RWPE2 (cell line): ENCODE measurements at regions not wholly inside any gene's neighbourhood (a gene's known extent, or its start where the extent isn't known, plus 50 kb on each side); places are given as distances from the start of the nearest gene placed in this dataset.

Source experiments
- ATAC-seq: fragments of 200-7000 bp; cut with Tn5 transposase; 3 replicates; pipeline ENCODE4 v1.9.1; 2021; ENCODE audit warnings: low read depth
- DNase-seq: peaks from one replicate; pipeline ENCODE4 v3.0.0-alpha.2; 2020; ENCODE audit warnings: low spot score
- H3K27ac ChIP-seq: fragments of 450-650 bp; 2 replicates; pipeline ENCODE4 v1.5.1; 2017; ENCODE audit warnings: mild to moderate bottlenecking; ENCODE audit not compliant: poor library complexity, severe bottlenecking
- H3K27me3 ChIP-seq: fragments of 250-450 bp; sonication (Bioruptor Pico); 2 replicates; pipeline ENCODE4 v1.5.1; 2021; ENCODE audit warnings: mild to moderate bottlenecking, moderate library complexity; ENCODE audit not compliant: insufficient read depth, poor library complexity, severe bottlenecking
- H3K36me3 ChIP-seq: fragments of 250-450 bp; sonication (Bioruptor Pico); 2 replicates; pipeline ENCODE4 v1.5.1; 2020; ENCODE audit warnings: low read depth, mild to moderate bottlenecking, moderate library complexity
- H3K4me1 ChIP-seq: fragments of 250-450 bp; sonication (Bioruptor Pico); 2 replicates; pipeline ENCODE4 v1.5.1; 2021; ENCODE audit warnings: mild to moderate bottlenecking, moderate library complexity; ENCODE audit not compliant: insufficient read depth, poor library complexity, severe bottlenecking
- H3K4me3 ChIP-seq: fragments of 250-450 bp; sonication (Bioruptor Pico); 2 replicates; pipeline ENCODE4 v1.5.1; 2021; ENCODE audit warnings: mild to moderate bottlenecking, moderate library complexity; ENCODE audit not compliant: severe bottlenecking
- H3K9me3 ChIP-seq: fragments of 250-450 bp; sonication (Bioruptor Pico); 2 replicates; pipeline ENCODE4 v1.5.1; 2021; ENCODE audit warnings: mild to moderate bottlenecking, moderate library complexity; ENCODE audit not compliant: severe bottlenecking
- CTCF ChIP-seq: fragments of 450-650 bp; IDR thresholded peaks from one replicate; pipeline ENCODE4 v1.5.1; 2017; ENCODE audit warnings: mild to moderate bottlenecking, moderate library complexity; ENCODE audit not compliant: poor library complexity, severe bottlenecking

DNA sequence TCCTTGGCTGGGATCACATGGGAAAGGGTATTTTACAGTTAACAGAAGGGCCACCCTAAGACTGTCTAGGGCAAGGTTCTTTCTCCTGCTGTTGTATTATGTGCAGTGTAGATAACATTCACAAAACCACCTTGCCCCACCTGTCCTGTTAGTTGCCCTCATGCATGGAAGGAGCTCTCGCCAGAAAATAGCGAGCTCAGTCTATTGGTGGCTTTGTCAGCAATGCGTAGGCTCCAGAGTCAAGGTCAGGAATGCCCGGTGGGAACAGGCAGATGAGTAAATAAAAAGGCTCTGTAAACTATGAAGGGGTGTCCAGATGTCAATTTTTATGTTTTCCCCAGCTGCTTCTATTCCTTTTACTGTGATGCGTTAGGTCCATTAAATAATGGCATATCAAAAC lies 107.1 kb upstream of the WDR11 start:
- Histone ChIP-seq H3K9me3 (no peaks in the 10 kb centered on the region), H3K4me3 (no peak overlapping the region), H3K27me3 (peaks cover 7% of the 10 kb centered on the region), H3K27ac (no peak overlapping the region), H3K36me3 (no peaks in the 10 kb centered on the region), H3K4me1 (no peaks in the 10 kb centered on the region)
- DNase-seq = no peak
- TF ChIP-seq CTCF = no peak
- ATAC-seq = no peak

DNA sequence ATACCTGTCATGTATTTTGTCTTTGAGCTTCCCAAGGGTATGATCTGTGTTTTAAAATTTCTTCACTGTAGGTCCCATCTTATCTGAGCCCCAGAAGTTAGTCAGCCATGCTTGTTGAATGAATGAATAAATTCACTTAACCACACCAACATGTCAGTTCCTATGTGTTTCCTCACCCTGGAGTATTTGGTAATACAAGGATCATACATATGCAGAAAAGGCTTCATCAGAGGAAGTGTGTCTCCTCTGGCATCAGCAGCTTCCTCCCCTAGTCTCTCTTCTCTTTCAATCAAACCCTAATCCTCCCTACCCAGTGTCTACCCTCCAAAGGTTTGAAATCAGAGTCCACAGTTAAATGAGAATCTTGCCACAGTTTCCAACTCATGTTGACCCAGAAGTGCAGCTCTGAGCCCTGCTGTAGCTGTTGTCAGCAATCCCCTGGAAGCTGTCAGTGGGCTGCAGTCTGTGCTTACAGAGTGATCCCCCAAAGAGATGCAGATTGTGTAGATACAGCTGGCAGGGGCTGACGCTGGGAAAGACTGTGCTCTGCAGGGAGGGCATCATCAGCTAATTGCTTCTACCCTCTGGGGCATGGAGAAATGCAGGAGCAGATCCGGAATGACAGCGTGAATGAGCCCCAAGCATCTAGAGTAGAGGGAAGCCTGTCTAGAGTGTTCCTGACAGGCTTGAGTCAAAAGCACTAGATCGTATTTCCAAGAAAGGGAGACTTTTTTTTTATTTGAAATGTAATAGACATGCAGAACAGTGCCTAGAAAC lies 105.0 kb upstream of the WDR11 start:
- TF ChIP-seq CTCF = no peak
- Histone ChIP-seq H3K27me3 (peaks cover 7% of the 10 kb centered on the region), H3K36me3 (no peaks in the 10 kb centered on the region), H3K4me3 (no peak overlapping the region), H3K27ac (no peak overlapping the region), H3K4me1 (no peaks in the 10 kb centered on the region), H3K9me3 (no peaks in the 10 kb centered on the region)
- no peak for DNase-seq
- no peak; the same call in 2 of the 3 replicates for ATAC-seq

- no peak for TF ChIP-seq CTCF
- Histone ChIP-seq H3K27ac (no peak overlapping the region), H3K4me3 (no peak overlapping the region), H3K9me3 (no peaks in the 10 kb centered on the region), H3K36me3 (no peaks in the 10 kb centered on the region), H3K27me3 (peaks cover 7% of the 10 kb centered on the region), H3K4me1 (no peaks in the 10 kb centered on the region)
- DNase-seq (no peak), ATAC-seq (no peak)
These were observed 102.6 kb upstream of the WDR11 start for GRCh38 chr10:120748519-120748918.

DNA sequence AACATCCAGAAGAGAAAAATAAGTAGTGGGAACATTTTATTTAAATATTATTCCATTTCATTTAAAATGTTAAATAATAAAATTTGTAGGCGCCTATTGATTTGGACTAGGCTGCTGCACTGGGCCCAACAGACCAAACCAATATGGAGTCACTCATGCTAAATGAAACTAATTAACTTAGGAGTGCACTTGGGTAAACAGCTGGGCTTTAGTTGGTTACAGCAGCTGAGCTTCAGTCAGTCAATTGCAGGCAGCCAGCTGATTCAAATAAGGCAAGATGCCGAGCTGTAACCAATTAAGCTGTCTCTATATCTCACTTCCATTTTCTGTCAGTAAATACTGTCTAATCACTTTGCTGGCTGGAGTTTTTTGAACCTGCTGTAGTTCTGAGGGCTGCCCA lies 102.1 kb upstream of the WDR11 start:
- no peak for TF ChIP-seq CTCF
- no peak for ATAC-seq
- Histone ChIP-seq H3K27ac (no peak overlapping the region), H3K4me3 (no peak overlapping the region), H3K36me3 (no peaks in the 10 kb centered on the region), H3K27me3 (peaks cover 7% of the 10 kb centered on the region), H3K9me3 (no peaks in the 10 kb centered on the region), H3K4me1 (no peaks in the 10 kb centered on the region)
- DNase-seq = no peak

GRCh38 chr10:120749856-120750566 lies 101.2 kb upstream of the WDR11 start:
- no peaks in the 10 kb centered on the region for H3K9me3 ChIP-seq
- ATAC-seq (no peak), DNase-seq (no peak)

More at GRCh38 chr10:120749856-120750566, 101.2 kb upstream of the WDR11 start:
- H3K27ac ChIP-seq = no peak overlapping the region
- peaks cover 7% of the 10 kb centered on the region for H3K27me3 ChIP-seq
- H3K4me3 ChIP-seq = no peak overlapping the region
- no peak for TF ChIP-seq CTCF
- no peaks in the 10 kb centered on the region for H3K36me3 ChIP-seq
- no peaks in the 10 kb centered on the region for H3K4me1 ChIP-seq
